Suprapubic skin (tissue), 2 donors: ENCODE measurements at regions not wholly inside any gene's neighbourhood (a gene's known extent, or its start where the extent isn't known, plus 50 kb on each side); places are given as distances from the start of the nearest gene placed in this dataset.

Experiments
- EP300 ChIP-seq: sonication (generic); formaldehyde crosslinking; IDR thresholded peaks from one replicate; pipeline ENCODE4 v1.6.1; 2017; ENCODE audit warnings: antibody characterized with exemption
- POLR2A ChIP-seq, 2 donors: fragments of 450-650 bp; IDR thresholded peaks; one replicate each; pipeline ENCODE4 v1.6.1; 2017; ENCODE audit warnings: antibody characterized with exemption in 2 of 2, mild to moderate bottlenecking in 2 of 2, moderate library complexity in 2 of 2

DNA sequence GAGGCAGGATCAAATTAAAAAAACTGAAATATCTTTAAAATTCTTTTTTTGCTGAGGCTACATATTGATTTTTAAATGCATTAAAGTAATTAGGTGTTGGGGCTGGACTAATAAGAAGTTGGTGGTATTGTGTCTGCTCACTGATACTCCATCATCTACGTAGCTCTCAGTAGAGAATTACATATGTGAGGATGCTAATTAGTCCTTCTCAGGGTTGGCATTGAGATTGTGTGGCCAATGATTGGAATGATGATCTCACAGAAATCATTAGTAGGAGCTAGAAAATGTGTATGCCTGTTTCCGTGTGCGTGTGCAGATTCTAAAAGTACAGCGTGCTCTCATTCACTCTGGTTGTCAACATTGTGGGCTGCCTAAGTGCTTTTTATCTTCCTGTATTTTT, 283.8 kb downstream of the SH3GL2 start:
- no peak for TF ChIP-seq POLR2A (IDR thresholded peaks at IDR 0.05)
- TF ChIP-seq EP300 = no peak
